HG03025 (cell line): ENCODE measurements at regions not wholly inside any gene's neighbourhood (a gene's known extent, or its start where the extent isn't known, plus 50 kb on each side); places are given as distances from the start of the nearest gene placed in this dataset.

Experiments
- ATAC-seq: cut with Tn5 transposase; IDR thresholded peaks from one replicate; pipeline ENCODE4 v1.9.1; 2021; ENCODE audit warnings: mild to moderate bottlenecking, moderate library complexity; ENCODE audit not compliant: unreplicated experiment, low FRiP score

GRCh38 chr9:75604661-75605060, 285.8 kb upstream of the PCSK5 start:
- no peak for ATAC-seq

DNA sequence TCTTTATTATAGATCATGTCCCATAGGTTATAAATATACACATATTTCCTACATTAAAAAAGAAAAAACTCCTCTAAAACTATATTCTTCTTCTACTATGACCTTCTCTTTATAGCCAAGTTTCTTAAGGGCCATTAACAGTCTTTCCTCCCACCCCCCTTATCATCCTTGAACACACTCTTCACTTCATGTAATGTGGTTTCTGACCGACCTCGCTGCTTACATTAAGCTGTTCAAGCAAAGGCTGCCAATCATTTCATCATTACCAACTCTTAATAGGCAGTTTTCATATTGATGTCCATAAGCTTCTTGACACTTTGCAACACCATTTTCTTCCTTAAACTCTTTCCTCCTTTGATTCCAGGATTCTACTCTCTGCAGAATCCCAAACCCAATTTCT, 283.0 kb upstream of the PCSK5 start:
- no peak for ATAC-seq

- ATAC-seq = no peak
These were observed 281.1 kb upstream of the PCSK5 start for GRCh38 chr9:75609401-75609800.

- no peak for ATAC-seq
These were observed 280.2 kb upstream of the PCSK5 start for GRCh38 chr9:75610246-75610645.

GRCh38 chr9:75612205-75612604, 278.3 kb upstream of the PCSK5 start:
- no peak for ATAC-seq

DNA sequence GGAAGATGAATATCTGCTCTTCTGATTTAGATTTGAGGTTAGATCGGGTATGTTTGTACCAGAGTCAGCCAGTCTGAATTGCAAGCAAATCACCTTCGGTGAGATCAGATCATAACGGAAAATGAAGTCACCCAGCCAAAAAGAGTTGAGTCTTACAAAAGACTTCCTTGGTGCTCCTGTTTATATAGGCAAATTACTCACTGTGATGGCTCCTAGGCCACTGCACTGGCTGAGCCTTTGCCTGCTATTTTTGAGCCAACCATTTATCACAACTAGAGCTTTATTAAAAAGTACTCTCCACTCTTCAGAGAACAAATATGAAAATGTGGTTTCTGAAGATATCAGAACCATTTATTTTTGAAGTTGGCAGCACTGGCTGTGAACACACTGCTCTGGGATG, 277.7 kb upstream of the PCSK5 start:
- no peak for ATAC-seq

GRCh38 chr9:75615284-75615683, 275.2 kb upstream of the PCSK5 start:
- no peak for ATAC-seq

GRCh38 chr9:75616052-75616451, 274.4 kb upstream of the PCSK5 start:
- no peak for ATAC-seq

DNA sequence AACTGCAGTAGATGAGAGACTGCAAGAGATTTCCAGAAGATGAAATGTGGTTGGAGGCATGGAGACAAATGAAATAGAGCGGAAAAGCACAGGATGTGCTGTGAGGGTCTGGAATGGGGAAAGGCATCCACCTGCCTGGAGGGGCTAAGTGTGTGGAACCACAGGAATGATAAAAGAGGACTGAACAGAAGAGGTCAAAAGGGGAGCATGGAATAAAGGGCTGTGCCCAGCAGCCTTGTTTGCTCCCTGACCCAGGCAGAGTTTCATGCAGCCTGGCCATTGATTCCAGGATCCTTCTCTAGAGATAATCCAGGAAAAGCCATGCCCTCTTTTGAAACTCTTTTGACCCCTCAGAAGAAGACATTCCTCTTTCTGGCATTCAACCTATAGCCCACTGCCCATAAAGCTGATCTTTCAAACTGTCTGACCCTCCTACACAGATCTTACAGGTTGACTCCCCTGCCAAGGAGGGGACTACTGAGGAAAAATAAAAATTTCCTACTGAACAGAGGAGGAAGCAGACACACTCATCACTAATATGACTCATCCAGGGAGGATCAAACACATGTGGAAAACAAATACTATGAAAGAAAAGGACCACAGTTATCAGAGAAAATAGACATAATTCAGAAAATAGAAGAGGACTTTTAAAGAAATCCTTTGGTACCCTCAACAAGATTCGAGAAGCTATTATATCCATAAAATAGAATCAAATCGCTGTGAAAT, 273.5 kb upstream of the PCSK5 start:
- ATAC-seq = no peak

GRCh38 chr9:75623462-75623861, 267.0 kb upstream of the PCSK5 start:
- no peak for ATAC-seq

DNA sequence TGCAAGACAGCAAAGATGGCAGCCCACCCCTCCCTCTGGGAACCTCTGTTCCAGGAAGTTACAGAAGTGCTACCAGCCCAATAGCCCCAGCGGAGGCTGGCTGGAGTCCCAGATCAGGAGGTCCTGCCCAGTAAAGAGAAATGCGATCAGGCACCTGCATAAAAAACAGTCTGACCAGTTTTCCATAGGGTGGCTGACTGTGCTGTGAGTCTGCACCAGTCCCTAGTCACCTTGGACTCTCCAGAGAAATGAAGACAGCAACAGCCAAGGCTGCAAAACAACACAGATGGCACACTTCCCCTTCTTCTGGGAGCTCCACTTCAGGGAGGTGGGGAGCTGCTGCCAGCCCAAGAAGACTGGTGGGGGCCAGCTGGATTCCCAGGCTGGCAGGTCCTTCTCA, 265.5 kb upstream of the PCSK5 start:
- no peak for ATAC-seq

GRCh38 chr9:75626860-75627259, 263.6 kb upstream of the PCSK5 start:
- ATAC-seq = no peak

- ATAC-seq = no peak
These were observed 261.5 kb upstream of the PCSK5 start for GRCh38 chr9:75628952-75629351.

GRCh38 chr9:75633451-75634057, 256.9 kb upstream of the PCSK5 start:
- ATAC-seq = no peak

- ATAC-seq = no peak
These were observed 253.9 kb upstream of the PCSK5 start for GRCh38 chr9:75636427-75637045.

DNA sequence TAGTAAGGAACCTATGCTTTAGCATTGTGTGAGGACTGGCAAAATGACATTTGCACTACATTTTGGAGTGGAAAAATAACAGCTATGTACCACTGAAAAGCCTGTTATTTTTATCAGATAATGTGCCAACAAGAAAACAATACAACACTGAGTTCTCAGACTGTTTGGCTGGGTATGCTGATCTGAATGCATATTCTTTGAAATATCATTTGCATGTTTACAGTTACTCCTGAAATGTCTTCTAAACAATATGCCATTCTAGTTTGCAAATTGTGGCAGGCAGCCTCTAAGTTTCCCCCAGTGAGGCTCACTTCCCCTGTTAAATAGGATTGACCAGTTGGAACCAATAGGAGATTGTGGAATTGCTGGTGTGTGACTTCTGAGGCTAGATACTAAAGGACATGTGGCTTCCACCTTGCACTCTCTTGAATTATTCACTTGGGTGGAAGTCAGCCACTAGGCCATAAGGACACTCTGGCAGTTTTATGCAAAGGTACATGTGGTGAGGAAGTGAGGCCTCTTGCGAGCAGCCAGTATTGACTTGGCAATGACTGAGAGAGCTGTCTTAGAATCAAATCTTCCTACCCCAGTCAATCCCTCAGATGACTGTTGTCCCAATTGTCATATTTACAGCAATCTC, 250.4 kb upstream of the PCSK5 start:
- no peak for ATAC-seq

DNA sequence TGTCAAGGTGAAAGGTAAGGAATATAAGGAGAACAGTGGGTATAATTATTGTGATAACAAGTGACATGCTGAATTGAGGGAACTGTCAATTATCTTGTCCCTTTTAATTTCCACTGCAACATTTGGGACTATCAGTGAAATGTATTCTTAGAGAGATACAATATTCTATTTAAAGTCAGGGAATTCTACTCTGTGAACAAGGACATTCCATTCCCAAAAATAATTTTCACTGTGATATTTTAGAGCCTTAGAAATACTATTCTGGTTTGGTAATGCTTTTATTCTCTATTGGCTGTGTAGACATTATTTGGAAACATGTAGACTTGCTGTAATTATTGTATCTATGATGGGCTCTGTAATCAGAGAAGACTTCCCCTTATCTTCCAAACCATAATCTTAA, 248.0 kb upstream of the PCSK5 start:
- no peak for ATAC-seq

GRCh38 chr9:75644649-75645048, 245.8 kb upstream of the PCSK5 start:
- ATAC-seq = no peak

- ATAC-seq = no peak
These were observed 242.4 kb upstream of the PCSK5 start for GRCh38 chr9:75648034-75648433.

GRCh38 chr9:75649060-75649459, 241.4 kb upstream of the PCSK5 start:
- no peak for ATAC-seq

DNA sequence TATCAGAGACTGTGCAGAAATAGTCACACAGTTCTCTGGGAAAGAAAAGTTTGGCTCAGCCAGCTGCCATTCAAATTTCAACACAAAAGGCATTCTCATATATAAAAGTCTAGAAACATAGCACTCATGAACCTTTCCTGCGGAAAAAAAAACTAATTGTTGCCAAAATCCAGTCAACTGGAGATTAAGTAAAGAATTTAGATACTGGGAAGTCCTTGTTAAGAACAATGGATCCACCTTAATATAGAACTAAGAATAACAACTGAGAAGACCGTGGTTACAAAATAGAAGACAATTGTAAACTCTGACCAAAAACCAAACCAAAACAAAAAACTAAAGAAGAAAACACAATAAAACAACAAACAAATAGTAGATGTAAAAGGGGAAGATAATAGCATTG, 238.8 kb upstream of the PCSK5 start:
- ATAC-seq = no peak

DNA sequence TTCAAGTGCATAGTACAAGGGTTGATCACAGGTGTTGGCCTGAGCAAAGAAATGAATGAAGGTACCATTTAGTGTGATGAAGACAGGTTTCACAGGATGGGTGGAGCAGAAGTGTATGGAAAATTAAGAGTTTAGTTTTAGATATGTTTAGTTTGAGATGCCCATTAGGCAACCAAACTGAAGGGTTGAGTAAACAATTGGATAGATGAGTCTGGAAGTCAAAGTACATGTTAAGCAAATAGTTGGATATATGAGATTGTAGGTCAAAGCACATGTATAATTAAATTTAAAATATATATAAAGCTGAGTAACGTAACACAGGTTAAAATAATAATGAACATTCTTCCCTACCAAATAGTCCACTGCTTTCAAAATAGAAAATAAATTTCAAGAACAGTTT, 237.1 kb upstream of the PCSK5 start:
- no peak for ATAC-seq
